C4-2B (cell line): ENCODE measurements at regions not wholly inside any gene's neighbourhood (a gene's known extent, or its start where the extent isn't known, plus 50 kb on each side); places are given as distances from the start of the nearest gene placed in this dataset.

ENCODE experiments used
- ZFX ChIP-seq: fragments of 450-650 bp; IDR thresholded peaks from 2 replicates; pipeline ENCODE4 v1.6.1; 2017
- TF ChIP-seq, protein P1 (sequence below): fragments of 450-650 bp; conservative IDR thresholded peaks from 2 replicates; pipeline ENCODE4 v1.5.1; 2017; ENCODE audit warnings: mild to moderate bottlenecking

DNA sequence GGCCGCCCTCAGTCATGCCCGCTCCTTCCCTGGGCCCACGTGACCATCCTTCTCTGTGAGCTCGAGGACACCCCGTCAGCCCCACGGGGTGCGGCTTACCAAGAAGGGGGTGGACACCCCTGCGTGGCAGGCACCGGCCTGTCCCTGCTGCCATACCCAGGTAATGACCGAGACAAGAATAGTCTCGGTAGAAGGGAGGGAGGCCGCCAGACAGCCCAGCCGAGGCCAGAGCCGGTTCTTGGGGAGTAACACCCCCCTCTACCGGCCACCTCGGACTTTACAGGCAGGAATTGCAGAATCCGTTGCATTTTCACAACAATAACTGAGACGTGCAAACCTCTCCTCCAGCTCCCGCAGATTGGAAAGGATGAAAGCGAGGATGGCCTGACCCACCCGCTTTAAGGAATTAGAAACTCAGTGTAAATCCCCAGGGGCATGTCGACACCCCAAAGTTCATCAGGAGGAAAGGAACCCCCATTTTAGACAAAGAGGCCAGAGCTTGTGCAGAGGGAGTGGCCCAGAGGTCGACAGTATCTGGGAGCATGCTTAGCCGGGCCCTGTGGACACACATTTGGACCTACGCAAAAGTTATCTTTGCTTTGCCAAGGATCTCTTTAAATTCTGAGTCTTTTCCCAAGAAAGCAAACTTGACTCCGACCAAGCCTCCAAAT, 60.1 kb upstream of the GLI2 start:
- TF ChIP-seq, protein P1, sequence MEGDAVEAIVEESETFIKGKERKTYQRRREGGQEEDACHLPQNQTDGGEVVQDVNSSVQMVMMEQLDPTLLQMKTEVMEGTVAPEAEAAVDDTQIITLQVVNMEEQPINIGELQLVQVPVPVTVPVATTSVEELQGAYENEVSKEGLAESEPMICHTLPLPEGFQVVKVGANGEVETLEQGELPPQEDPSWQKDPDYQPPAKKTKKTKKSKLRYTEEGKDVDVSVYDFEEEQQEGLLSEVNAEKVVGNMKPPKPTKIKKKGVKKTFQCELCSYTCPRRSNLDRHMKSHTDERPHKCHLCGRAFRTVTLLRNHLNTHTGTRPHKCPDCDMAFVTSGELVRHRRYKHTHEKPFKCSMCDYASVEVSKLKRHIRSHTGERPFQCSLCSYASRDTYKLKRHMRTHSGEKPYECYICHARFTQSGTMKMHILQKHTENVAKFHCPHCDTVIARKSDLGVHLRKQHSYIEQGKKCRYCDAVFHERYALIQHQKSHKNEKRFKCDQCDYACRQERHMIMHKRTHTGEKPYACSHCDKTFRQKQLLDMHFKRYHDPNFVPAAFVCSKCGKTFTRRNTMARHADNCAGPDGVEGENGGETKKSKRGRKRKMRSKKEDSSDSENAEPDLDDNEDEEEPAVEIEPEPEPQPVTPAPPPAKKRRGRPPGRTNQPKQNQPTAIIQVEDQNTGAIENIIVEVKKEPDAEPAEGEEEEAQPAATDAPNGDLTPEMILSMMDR, result peak; percentile 86
- TF ChIP-seq ZFX, result no peak
